Liver (tissue), 8 donors: ENCODE measurements at regions not wholly inside any gene's neighbourhood (a gene's known extent, or its start where the extent isn't known, plus 50 kb on each side); places are given as distances from the start of the nearest gene placed in this dataset.

ENCODE experiments used
- DNase-seq: peaks from one replicate; pipeline ENCODE4 v3.0.0-alpha.2; 2017; ENCODE audit warnings: low spot score
- H3K27ac ChIP-seq, 2 donors: one replicate each; pipeline ENCODE4 v1.7.0; 2013; ENCODE audit warnings: inconsistent platforms in 2 of 2, low read length in 2 of 2, control low read depth in 1 of 2, low read depth in 1 of 2, mild to moderate bottlenecking in 1 of 2
- H3K27me3 ChIP-seq, 4 donors: one replicate each; pipeline versions ENCODE4 v1.6.1 to v1.7.0; 2013; ENCODE audit warnings: low read length in 3 of 4, inconsistent platforms in 1 of 4, mild to moderate bottlenecking in 1 of 4, moderate library complexity in 1 of 4; ENCODE audit not compliant: control insufficient read depth in 4 of 4, insufficient read depth in 4 of 4
- H3K36me3 ChIP-seq, 4 donors: one replicate each; pipeline versions ENCODE4 v1.6.1 to v1.7.0; 2013; ENCODE audit warnings: low read length in 3 of 4, mild to moderate bottlenecking in 3 of 4, low read depth in 1 of 4, moderate library complexity in 1 of 4; ENCODE audit not compliant: control insufficient read depth in 4 of 4, insufficient read depth in 3 of 4
- H3K4me1 ChIP-seq, 4 donors: one replicate each; pipeline versions ENCODE4 v1.6.1 to v1.7.0; 2013; ENCODE audit warnings: low read length in 3 of 4, mild to moderate bottlenecking in 3 of 4, moderate library complexity in 1 of 4; ENCODE audit not compliant: control insufficient read depth in 4 of 4, insufficient read depth in 4 of 4
- H3K4me3 ChIP-seq, 3 donors: one replicate each; pipeline versions ENCODE4 v1.6.1 to v1.7.0; 2013; ENCODE audit warnings: low read length in 3 of 3, control low read depth in 1 of 3, low read depth in 1 of 3, mild to moderate bottlenecking in 1 of 3
- H3K9ac ChIP-seq, 2 donors: one replicate each; pipeline ENCODE4 v1.7.0; 2013; ENCODE audit warnings: low read length in 2 of 2, mild to moderate bottlenecking in 2 of 2, moderate library complexity in 2 of 2, control low read depth in 1 of 2, low read depth in 1 of 2
- H3K9me3 ChIP-seq, 4 donors: one replicate each; pipeline versions ENCODE4 v1.6.1 to v1.7.0; 2013; ENCODE audit warnings: low read length in 3 of 4; ENCODE audit not compliant: control insufficient read depth in 4 of 4
- CTCF ChIP-seq: fragments of 150-350 bp; IDR thresholded peaks from 2 replicates; pipeline ENCODE4 v1.5.1; 2017; ENCODE audit warnings: improper control_type of control experiment, low read depth, low read length; ENCODE audit not compliant: missing input control
- EGR1 ChIP-seq, 2 donors: IDR thresholded peaks; 2 replicates each; pipeline ENCODE4 v1.6.1; 2016 to 2018; ENCODE audit warnings: antibody characterized with exemption in 2 of 2, low read depth in 2 of 2
- FOXA1 ChIP-seq: IDR thresholded peaks from 2 replicates; pipeline ENCODE4 v1.6.1; 2016; ENCODE audit warnings: antibody characterized with exemption
- GABPA ChIP-seq, 2 donors: IDR thresholded peaks in 1 of 2; conservative IDR thresholded peaks in 1 of 2; 2 replicates each; pipeline ENCODE4 v1.6.1; 2016; ENCODE audit warnings: antibody characterized with exemption in 2 of 2, mild to moderate bottlenecking in 1 of 2, moderate library complexity in 1 of 2
- HNF4A ChIP-seq, 2 donors: conservative IDR thresholded peaks; 2 replicates each; pipeline ENCODE4 v1.6.1; 2016; ENCODE audit warnings: antibody characterized with exemption in 2 of 2, mild to moderate bottlenecking in 2 of 2
- HNF4G ChIP-seq: IDR thresholded peaks from 2 replicates; pipeline ENCODE4 v1.6.1; 2016; ENCODE audit warnings: antibody characterized with exemption
- JUND ChIP-seq, 2 donors: IDR thresholded peaks; 2 replicates each; pipeline ENCODE4 v1.6.1; 2016; ENCODE audit warnings: antibody characterized with exemption in 2 of 2
- RAD21 ChIP-seq, 2 donors: IDR thresholded peaks; 2 replicates each; pipeline ENCODE4 v1.6.1; 2016; ENCODE audit warnings: antibody characterized with exemption in 2 of 2, mild to moderate bottlenecking in 2 of 2
- RXRA ChIP-seq, 2 donors: IDR thresholded peaks; 2 replicates each; pipeline ENCODE4 v1.6.1; 2017 to 2018; ENCODE audit warnings: antibody characterized with exemption in 2 of 2, mild to moderate bottlenecking in 1 of 2
- SP1 ChIP-seq: IDR thresholded peaks from 2 replicates; pipeline ENCODE4 v1.6.1; 2018; ENCODE audit warnings: antibody characterized with exemption, mild to moderate bottlenecking
- TAF1 ChIP-seq: conservative IDR thresholded peaks from 2 replicates; pipeline ENCODE4 v1.6.1; 2016; ENCODE audit warnings: antibody characterized with exemption, mild to moderate bottlenecking
- ZBTB33 ChIP-seq: IDR thresholded peaks from 2 replicates; pipeline ENCODE4 v1.6.1; 2016; ENCODE audit warnings: antibody characterized with exemption
- WGBS: extraction: QIAGEN DNeasy Blood & Tissue Kit; methylation state at CpG from one replicate; pipeline ENCODE4 v1.1.7; 2013; 5-methylcytosine and 5-hydroxymethylcytosine counted together
- donor health status: healthy.
- donor health status: healthy.
- donor health status: healthy.
- donor health status: healthy.
- donor health status: healthy.

DNA sequence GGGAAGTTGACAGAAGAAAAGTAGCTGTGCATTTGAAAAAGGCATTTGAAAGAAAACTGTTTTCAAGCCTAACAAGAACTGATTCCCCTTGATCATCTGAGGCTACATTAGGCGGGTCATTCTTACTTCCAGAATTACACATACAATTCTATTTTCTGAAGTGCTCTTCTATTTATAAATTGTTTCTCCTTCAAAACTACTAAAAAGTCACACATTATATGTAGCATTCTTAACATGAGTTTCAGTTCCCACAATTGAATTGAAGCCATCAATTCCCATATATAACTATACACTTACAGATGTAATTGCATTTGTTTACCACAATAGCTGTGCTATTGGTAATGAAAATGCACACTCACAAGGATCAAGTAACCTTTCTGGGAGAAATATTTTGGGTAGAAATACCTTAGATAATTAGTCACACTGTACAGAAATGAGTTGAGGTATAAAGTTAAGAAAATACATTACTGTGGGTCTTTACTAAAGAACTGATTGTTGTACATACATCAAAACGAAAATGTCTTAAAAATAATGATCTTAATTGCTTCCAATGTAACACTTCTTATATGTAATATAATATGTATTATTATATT is 1688.0 kb upstream of the AGA start:
- DNase-seq, result no peak
- Histone ChIP-seq H3K9ac (no peak overlapping the region), H3K4me3 (no peak overlapping the region), H3K27me3 (no peaks in the 10 kb centered on the region), H3K4me1 (no peaks in the 10 kb centered on the region), H3K9me3 (no peaks in the 10 kb centered on the region), H3K36me3 (no peaks in the 10 kb centered on the region), H3K27ac (no peak overlapping the region)
- TF ChIP-seq SP1 (no peak), JUND (IDR thresholded peaks at IDR 0.05) (no peak)
- WGBS, result 69% methylated on average over 2 of the region's 2 CpGs

- no peak overlapping the region for H3K4me3 ChIP-seq
- no peaks in the 10 kb centered on the region for H3K36me3 ChIP-seq
- peaks cover 0 to 2% (median 0%) of the 10 kb centered on the region in 4 donors for H3K9me3 ChIP-seq
- H3K4me1 ChIP-seq, result no peaks in the 10 kb centered on the region
- 73% methylated on average over 4 of the region's 4 CpGs for WGBS
- TF ChIP-seq HNF4G, result no peak
- TF ChIP-seq CTCF, result no peak
- no peak for TF ChIP-seq GABPA (IDR thresholded peaks at IDR 0.05 in 1 of 2, conservative IDR thresholded peaks at IDR 0.05 in 1 of 2)
- no peaks in the 10 kb centered on the region for H3K27me3 ChIP-seq
- H3K9ac ChIP-seq, result no peak overlapping the region
- DNase-seq, result no peak
- H3K27ac ChIP-seq, result no peak overlapping the region
These were observed 1703.7 kb upstream of the AGA start for GRCh38 chr4:179145746-179146525.

- Histone ChIP-seq H3K4me3 (no peak overlapping the region), H3K9me3 (peaks cover 0 to 2% (median 0%) of the 10 kb centered on the region in 4 donors), H3K36me3 (no peaks in the 10 kb centered on the region), H3K27ac (no peak overlapping the region), H3K9ac (no peak overlapping the region), H3K4me1 (no peaks in the 10 kb centered on the region), H3K27me3 (no peaks in the 10 kb centered on the region)
- 45% methylated on average over 6 of the region's 6 CpGs for WGBS
- TF ChIP-seq EGR1 (IDR thresholded peaks at IDR 0.05; ENCODE audit: low read depth in 2 of 2) (no peak), RAD21 (IDR thresholded peaks at IDR 0.05) (no peak), ZBTB33 (no peak), HNF4G (no peak), HNF4A (conservative IDR thresholded peaks at IDR 0.05) (no peak), CTCF (no peak), SP1 (no peak), FOXA1 (no peak), RXRA (IDR thresholded peaks at IDR 0.05) (no peak), TAF1 (no peak)
- no peak for DNase-seq
These were observed 1709.5 kb upstream of the AGA start for GRCh38 chr4:179151770-179152169.
